Neuronal stem cell (in vitro differentiated cells): ENCODE measurements at regions not wholly inside any gene's neighbourhood (a gene's known extent, or its start where the extent isn't known, plus 50 kb on each side); places are given as distances from the start of the nearest gene placed in this dataset.

ENCODE experiments used
- DNase-seq: peaks from one replicate; pipeline ENCODE4 v3.0.0-alpha.2; 2013; ENCODE audit warnings: low spot score
- H2AFZ ChIP-seq: one replicate; pipeline ENCODE4 v1.6.1; 2013; ENCODE audit warnings: mild to moderate bottlenecking, low read length, inconsistent platforms
- H2AK5ac ChIP-seq: 2 replicates; pipeline ENCODE4 v1.6.1; 2013; ENCODE audit warnings: low read depth, mild to moderate bottlenecking, inconsistent platforms, low read length, moderate library complexity, mixed read lengths
- H2BK120ac ChIP-seq: 2 replicates; pipeline ENCODE4 v1.6.1; 2013; ENCODE audit warnings: low read depth, mild to moderate bottlenecking, inconsistent platforms, low read length, moderate library complexity, mixed read lengths
- H2BK12ac ChIP-seq: one replicate; pipeline ENCODE4 v1.6.1; 2013; ENCODE audit warnings: low read length, inconsistent platforms
- H2BK15ac ChIP-seq: 2 replicates; pipeline ENCODE4 v1.6.1; 2013; ENCODE audit warnings: mild to moderate bottlenecking, low read length, inconsistent platforms, mixed read lengths
- H2BK5ac ChIP-seq: one replicate; pipeline ENCODE4 v1.6.1; 2013; ENCODE audit warnings: inconsistent platforms, mild to moderate bottlenecking, low read length, moderate library complexity
- H3K14ac ChIP-seq: one replicate; pipeline ENCODE4 v1.6.1; 2013; ENCODE audit warnings: low read length, inconsistent platforms
- H3K18ac ChIP-seq: 2 replicates; pipeline ENCODE4 v1.6.1; 2013; ENCODE audit warnings: low read length, inconsistent platforms
- H3K23ac ChIP-seq: 2 replicates; pipeline ENCODE4 v1.6.1; 2013; ENCODE audit warnings: low read depth, mild to moderate bottlenecking, mixed read lengths, low read length, inconsistent platforms; ENCODE audit not compliant: poor library complexity
- H3K27ac ChIP-seq: replicated peaks from 3 replicates; pipeline ENCODE4 v1.5.1; 2013; ENCODE audit warnings: low read length, inconsistent platforms
- H3K27me3 ChIP-seq, 3 experiments: 2 replicates each; pipeline ENCODE4 v1.6.1; 2013; ENCODE audit warnings: low read length in 3 of 3, mild to moderate bottlenecking in 2 of 3, inconsistent platforms in 1 of 3, low read depth in 1 of 3, mixed read lengths in 1 of 3, moderate library complexity in 1 of 3; ENCODE audit not compliant: control insufficient read depth in 3 of 3, insufficient read depth in 3 of 3
- H3K36me3 ChIP-seq, 2 donors: replicated peaks in 1 of 2; 2 replicates each; pipeline ENCODE4 v1.6.1; 2013; ENCODE audit warnings: low read length in 2 of 2; ENCODE audit not compliant: control insufficient read depth in 2 of 2, insufficient read depth in 2 of 2
- H3K4ac ChIP-seq: 2 replicates; pipeline ENCODE4 v1.6.1; 2013; ENCODE audit warnings: inconsistent platforms, mild to moderate bottlenecking, low read length, moderate library complexity
- H3K4me1 ChIP-seq, 2 donors: 1 replicate in 1 of 2; 2 replicates in 1 of 2; pipeline ENCODE4 v1.6.1; 2013; ENCODE audit warnings: low read length in 2 of 2, low read depth in 1 of 2; ENCODE audit not compliant: control insufficient read depth in 2 of 2, insufficient read depth in 1 of 2
- H3K4me2 ChIP-seq: one replicate; pipeline ENCODE4 v1.6.1; 2013; ENCODE audit warnings: mild to moderate bottlenecking, low read length, inconsistent platforms; ENCODE audit not compliant: insufficient read depth, poor library complexity, severe bottlenecking
- H3K4me3 ChIP-seq, 2 donors: 2 replicates each; pipeline ENCODE4 v1.5.1; 2013; ENCODE audit warnings: low read length in 2 of 2, mild to moderate bottlenecking in 2 of 2, inconsistent platforms in 1 of 2, moderate library complexity in 1 of 2
- H3K79me1 ChIP-seq: one replicate; pipeline ENCODE4 v1.6.1; 2013; ENCODE audit warnings: low read depth, mild to moderate bottlenecking, inconsistent platforms, low read length, moderate library complexity
- H3K9ac ChIP-seq: one replicate; pipeline ENCODE4 v1.6.1; 2013; ENCODE audit warnings: mild to moderate bottlenecking, low read depth, low read length, inconsistent platforms; ENCODE audit not compliant: poor library complexity
- H3K9me3 ChIP-seq, 2 donors: replicated peaks in 1 of 2; 2 replicates each; pipeline versions ENCODE3 to v1.6.1; 2013; ENCODE audit warnings: low read length in 2 of 2, mild to moderate bottlenecking in 2 of 2, inconsistent platforms in 1 of 2, low read depth in 1 of 2, mixed read lengths in 1 of 2, moderate library complexity in 1 of 2; ENCODE audit not compliant: control insufficient read depth in 2 of 2, insufficient read depth in 1 of 2
- H4K8ac ChIP-seq: one replicate; pipeline ENCODE4 v1.6.1; 2013; ENCODE audit warnings: low read depth, mild to moderate bottlenecking, inconsistent platforms, low read length, moderate library complexity
- H4K91ac ChIP-seq: one replicate; pipeline ENCODE4 v1.6.1; 2013; ENCODE audit warnings: low read length, low read depth, mild to moderate bottlenecking, inconsistent platforms; ENCODE audit not compliant: poor library complexity
- WGBS, 2 donors: extraction: QIAGEN DNeasy Blood & Tissue Kit; methylation state at CpG; one replicate each; pipeline ENCODE4 v1.1.7; 2013; ENCODE audit warnings: missing lambda C conversion rate in 2 of 2, mixed read lengths in 1 of 2; ENCODE audit not compliant: insufficient read length in 2 of 2, insufficient replicate concordance in 1 of 2; ENCODE audit errors: extremely low coverage in 2 of 2; 5-methylcytosine and 5-hydroxymethylcytosine counted together

DNA sequence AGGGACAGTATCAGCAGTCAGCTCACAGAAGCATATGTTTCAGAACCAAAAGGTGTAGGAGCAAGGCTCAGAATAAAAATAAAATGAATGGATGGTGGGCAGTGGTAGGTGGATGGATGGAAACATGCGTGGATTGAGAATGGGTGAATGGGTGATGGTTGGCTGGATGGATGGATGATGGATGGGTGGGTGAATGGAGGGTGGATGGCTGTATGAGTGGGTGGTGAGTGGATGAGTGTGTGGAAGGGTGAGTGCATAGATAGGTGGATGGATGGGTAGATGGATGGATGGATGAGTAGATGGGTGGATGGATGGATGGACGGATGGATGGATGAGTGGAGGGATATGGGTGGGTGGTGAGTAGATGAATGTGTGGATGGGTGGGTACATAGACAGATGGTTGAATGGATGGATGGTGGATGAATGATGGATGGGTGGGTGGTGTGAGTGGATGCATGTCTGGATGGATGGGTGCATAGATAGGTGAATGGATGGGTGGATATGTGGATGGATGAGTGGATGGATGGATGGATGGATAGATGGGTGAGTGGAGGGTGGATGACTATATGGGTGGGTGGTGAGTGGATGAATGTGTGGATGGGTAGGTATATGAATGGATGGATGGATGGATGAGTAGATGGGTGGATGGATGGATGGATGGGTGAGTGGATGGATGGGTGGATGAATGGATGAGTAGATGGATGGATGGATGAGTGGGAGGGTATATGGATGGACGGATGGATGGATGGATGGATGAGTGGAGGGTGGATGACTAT is 164.2 kb downstream of the C9orf50 start:
- Histone ChIP-seq H3K4me3 (no peak overlapping the region), H3K4me1 (peaks cover 29 to 39% of the 10 kb centered on the region in 2 donors)

DNA sequence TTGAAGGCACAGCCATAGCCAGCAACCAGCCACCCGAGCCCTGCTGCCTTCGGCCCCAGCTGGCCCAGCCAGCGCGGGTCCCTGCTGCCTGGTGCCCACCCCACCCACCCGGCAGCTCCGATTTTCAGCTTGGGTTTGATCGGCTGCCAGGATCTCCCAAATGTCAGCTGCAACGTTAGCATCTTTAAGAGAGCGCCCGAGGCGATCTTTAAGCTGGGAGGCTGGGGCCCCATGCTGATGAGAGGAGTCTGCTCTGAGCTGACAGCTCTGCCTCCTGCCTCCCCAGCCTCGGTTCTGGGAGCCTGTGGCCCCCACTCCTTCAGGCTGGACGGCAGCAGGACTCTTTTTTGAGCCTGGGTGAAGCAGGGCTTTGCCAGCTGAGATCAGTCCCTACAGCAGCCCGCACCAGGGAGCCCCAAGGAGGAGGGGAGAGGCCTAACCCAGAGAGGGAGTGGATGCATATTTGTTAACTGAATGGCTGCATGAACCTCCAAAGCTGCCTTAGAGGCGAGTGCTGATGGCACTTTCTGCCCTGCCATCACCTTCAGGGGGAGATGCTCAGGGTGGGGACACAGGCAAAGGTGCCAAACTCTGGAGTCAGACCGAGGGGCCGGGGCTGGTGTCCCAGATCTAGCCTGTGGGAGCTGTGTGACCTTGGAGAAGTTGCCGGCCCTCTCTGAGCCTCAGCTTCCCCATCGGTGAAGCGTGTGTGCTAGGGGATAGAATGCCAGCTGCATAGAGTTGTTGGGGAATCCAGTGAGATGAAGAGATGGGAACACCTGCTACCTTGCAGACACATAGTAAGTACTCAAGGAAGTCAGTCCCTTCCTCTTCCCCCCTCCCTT is 165.5 kb downstream of the C9orf50 start:
- Histone ChIP-seq H4K8ac (no peak overlapping the region), H3K79me1 (no peaks in the 10 kb centered on the region), H3K9me3 (peaks cover 0 to 2% of the 10 kb centered on the region in 2 donors), H3K14ac (no peak overlapping the region), H3K4me2 (no peak overlapping the region), H3K23ac (peak overlapping the region; percentile 18), H2BK15ac (peak overlapping the region; percentile 61), H3K36me3 (no peaks in the 10 kb centered on the region), H3K4me3 (no peak overlapping the region), H4K91ac (no peak overlapping the region), H3K27me3 (no peaks in the 10 kb centered on the region), H3K4me1 (peaks cover 28 to 42% of the 10 kb centered on the region in 2 donors), H3K9ac (no peak overlapping the region), H2BK5ac (no peak overlapping the region), H2AFZ (peak overlapping the region; percentile 66), H3K18ac (peak overlapping the region; percentile 77), H2AK5ac (peak overlapping the region; percentile 82), H2BK12ac (no peak overlapping the region), H2BK120ac (peak overlapping the region; percentile 18), H3K4ac (no peak overlapping the region), H3K27ac (no peak overlapping the region)
- DNase-seq = no peak
- WGBS, 2 donors = no CpG with 5 or more reads among the region's 20 CpGs

More for the DNA sequence above, 164.2 kb downstream of the C9orf50 start:
- DNase-seq = no peak
- Histone ChIP-seq H3K23ac (no peak overlapping the region), H3K27me3 (no peaks in the 10 kb centered on the region), H2BK15ac (no peak overlapping the region), H3K18ac (no peak overlapping the region), H3K36me3 (no peaks in the 10 kb centered on the region), H3K79me1 (no peaks in the 10 kb centered on the region), H3K4ac (no peak overlapping the region), H2AK5ac (no peak overlapping the region), H4K91ac (no peak overlapping the region), H3K9ac (no peak overlapping the region), H2AFZ (peak overlapping the region; percentile 46), H3K9me3 (no peaks in the 10 kb centered on the region), H3K4me2 (no peak overlapping the region), H4K8ac (no peak overlapping the region), H2BK12ac (no peak overlapping the region), H3K27ac (no peak overlapping the region), H2BK5ac (no peak overlapping the region), H2BK120ac (no peak overlapping the region), H3K14ac (no peak overlapping the region)
- 100% methylated on average over 3 of the region's 3 CpGs; no CpG with 5 or more reads in 1 of the 2 donors for WGBS, 2 donors

DNA sequence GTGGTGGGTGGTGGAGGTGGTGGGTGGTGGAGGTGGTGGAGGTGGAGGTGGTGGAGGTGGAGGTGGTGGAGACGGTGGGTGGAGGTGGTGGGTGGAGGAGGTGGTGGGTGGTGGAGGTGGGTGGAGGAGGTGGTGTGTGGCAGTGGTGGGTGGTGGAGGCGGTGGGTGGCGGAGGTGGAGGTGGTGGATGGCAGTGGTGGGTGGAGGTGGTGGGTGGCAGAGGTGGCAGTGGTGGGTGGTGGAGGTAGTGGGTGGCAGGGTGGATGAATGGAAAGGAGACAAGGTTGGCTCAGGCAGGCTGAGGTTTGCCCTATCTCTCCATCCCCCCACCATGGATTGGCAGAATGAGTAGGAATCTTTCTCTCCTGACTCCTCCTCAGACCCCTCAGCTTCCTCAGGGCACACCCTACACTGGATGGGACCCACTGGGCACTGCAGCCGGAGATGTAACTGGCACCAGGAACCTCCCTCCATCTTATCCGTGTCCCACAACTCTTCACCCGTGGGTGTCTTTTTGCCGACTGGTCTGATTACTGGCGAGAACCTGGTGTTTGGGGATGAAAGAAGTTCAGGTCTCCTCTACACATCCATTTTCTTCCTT is 166.3 kb downstream of the C9orf50 start:
- no peak overlapping the region for H2AFZ ChIP-seq
- no peak overlapping the region for H4K91ac ChIP-seq
- H3K36me3 ChIP-seq = no peaks in the 10 kb centered on the region
- H3K18ac ChIP-seq = peak overlapping the region; percentile 23
- no peak overlapping the region for H4K8ac ChIP-seq
- H2BK15ac ChIP-seq = peak overlapping the region; percentile 49
- H3K23ac ChIP-seq = no peak overlapping the region
- no peak overlapping the region for H3K4me2 ChIP-seq
- H2BK120ac ChIP-seq = no peak overlapping the region
- H2AK5ac ChIP-seq = peak overlapping the region; percentile 82
- H3K4me1 ChIP-seq = peaks cover 25 to 38% of the 10 kb centered on the region in 2 donors
- H3K4ac ChIP-seq = no peak overlapping the region
- H3K27me3 ChIP-seq = no peaks in the 10 kb centered on the region
- no peak overlapping the region for H3K27ac ChIP-seq
- DNase-seq = no peak
- no peak overlapping the region for H2BK5ac ChIP-seq
- peaks cover 0 to 2% of the 10 kb centered on the region in 2 donors for H3K9me3 ChIP-seq
- no peak overlapping the region for H3K4me3 ChIP-seq
- H3K14ac ChIP-seq = no peak overlapping the region
- no CpG with 5 or more reads among the region's 8 CpGs for WGBS, 2 donors
- no peak overlapping the region for H2BK12ac ChIP-seq
- H3K79me1 ChIP-seq = no peaks in the 10 kb centered on the region
- H3K9ac ChIP-seq = no peak overlapping the region

DNA sequence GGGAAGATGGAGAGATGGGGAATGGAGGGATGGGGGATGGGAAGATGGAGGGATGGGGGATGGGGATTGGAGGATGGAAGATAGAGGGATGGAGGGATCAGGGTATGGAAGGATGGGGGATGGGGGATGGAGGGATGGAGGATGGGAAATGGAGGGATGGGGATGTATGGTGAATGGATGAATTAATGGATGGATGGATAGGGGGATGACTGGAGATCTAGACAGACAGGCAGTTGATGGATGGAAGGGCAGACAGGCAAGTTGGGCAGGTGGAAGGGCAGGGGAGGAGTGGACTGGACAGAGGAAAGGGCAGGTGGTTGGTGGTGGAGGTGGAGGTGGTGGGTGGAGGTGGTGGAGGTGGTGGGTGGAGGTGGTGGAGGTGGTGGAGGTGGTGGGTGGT is 167.2 kb downstream of the C9orf50 start:
- Histone ChIP-seq H2BK15ac (no peak overlapping the region), H3K23ac (no peak overlapping the region), H3K27me3 (no peaks in the 10 kb centered on the region), H3K4ac (no peak overlapping the region), H3K36me3 (no peaks in the 10 kb centered on the region), H4K91ac (no peak overlapping the region), H4K8ac (no peak overlapping the region), H3K4me2 (no peak overlapping the region), H3K79me1 (no peaks in the 10 kb centered on the region), H3K9me3 (peaks cover 0 to 2% of the 10 kb centered on the region in 2 donors), H2AFZ (no peak overlapping the region), H2BK12ac (no peak overlapping the region), H3K9ac (no peak overlapping the region), H3K27ac (no peak overlapping the region), H2BK120ac (no peak overlapping the region), H3K18ac (peak overlapping the region; percentile 29), H2AK5ac (no peak overlapping the region), H3K4me1 (peaks cover 19 to 30% of the 10 kb centered on the region in 2 donors), H2BK5ac (no peak overlapping the region), H3K4me3 (no peak overlapping the region), H3K14ac (no peak overlapping the region)
- no peak for DNase-seq
